ENCODE measurements at regions not wholly inside any gene's neighbourhood (a gene's known extent, or its start where the extent isn't known, plus 50 kb on each side); places are given as distances from the start of the nearest gene placed in this dataset.

GRCh38 chr17:55664287-55664686 lies 58.4 kb downstream of the TMEM100 start (continued):
- TF ChIP-seq, protein P1, sequence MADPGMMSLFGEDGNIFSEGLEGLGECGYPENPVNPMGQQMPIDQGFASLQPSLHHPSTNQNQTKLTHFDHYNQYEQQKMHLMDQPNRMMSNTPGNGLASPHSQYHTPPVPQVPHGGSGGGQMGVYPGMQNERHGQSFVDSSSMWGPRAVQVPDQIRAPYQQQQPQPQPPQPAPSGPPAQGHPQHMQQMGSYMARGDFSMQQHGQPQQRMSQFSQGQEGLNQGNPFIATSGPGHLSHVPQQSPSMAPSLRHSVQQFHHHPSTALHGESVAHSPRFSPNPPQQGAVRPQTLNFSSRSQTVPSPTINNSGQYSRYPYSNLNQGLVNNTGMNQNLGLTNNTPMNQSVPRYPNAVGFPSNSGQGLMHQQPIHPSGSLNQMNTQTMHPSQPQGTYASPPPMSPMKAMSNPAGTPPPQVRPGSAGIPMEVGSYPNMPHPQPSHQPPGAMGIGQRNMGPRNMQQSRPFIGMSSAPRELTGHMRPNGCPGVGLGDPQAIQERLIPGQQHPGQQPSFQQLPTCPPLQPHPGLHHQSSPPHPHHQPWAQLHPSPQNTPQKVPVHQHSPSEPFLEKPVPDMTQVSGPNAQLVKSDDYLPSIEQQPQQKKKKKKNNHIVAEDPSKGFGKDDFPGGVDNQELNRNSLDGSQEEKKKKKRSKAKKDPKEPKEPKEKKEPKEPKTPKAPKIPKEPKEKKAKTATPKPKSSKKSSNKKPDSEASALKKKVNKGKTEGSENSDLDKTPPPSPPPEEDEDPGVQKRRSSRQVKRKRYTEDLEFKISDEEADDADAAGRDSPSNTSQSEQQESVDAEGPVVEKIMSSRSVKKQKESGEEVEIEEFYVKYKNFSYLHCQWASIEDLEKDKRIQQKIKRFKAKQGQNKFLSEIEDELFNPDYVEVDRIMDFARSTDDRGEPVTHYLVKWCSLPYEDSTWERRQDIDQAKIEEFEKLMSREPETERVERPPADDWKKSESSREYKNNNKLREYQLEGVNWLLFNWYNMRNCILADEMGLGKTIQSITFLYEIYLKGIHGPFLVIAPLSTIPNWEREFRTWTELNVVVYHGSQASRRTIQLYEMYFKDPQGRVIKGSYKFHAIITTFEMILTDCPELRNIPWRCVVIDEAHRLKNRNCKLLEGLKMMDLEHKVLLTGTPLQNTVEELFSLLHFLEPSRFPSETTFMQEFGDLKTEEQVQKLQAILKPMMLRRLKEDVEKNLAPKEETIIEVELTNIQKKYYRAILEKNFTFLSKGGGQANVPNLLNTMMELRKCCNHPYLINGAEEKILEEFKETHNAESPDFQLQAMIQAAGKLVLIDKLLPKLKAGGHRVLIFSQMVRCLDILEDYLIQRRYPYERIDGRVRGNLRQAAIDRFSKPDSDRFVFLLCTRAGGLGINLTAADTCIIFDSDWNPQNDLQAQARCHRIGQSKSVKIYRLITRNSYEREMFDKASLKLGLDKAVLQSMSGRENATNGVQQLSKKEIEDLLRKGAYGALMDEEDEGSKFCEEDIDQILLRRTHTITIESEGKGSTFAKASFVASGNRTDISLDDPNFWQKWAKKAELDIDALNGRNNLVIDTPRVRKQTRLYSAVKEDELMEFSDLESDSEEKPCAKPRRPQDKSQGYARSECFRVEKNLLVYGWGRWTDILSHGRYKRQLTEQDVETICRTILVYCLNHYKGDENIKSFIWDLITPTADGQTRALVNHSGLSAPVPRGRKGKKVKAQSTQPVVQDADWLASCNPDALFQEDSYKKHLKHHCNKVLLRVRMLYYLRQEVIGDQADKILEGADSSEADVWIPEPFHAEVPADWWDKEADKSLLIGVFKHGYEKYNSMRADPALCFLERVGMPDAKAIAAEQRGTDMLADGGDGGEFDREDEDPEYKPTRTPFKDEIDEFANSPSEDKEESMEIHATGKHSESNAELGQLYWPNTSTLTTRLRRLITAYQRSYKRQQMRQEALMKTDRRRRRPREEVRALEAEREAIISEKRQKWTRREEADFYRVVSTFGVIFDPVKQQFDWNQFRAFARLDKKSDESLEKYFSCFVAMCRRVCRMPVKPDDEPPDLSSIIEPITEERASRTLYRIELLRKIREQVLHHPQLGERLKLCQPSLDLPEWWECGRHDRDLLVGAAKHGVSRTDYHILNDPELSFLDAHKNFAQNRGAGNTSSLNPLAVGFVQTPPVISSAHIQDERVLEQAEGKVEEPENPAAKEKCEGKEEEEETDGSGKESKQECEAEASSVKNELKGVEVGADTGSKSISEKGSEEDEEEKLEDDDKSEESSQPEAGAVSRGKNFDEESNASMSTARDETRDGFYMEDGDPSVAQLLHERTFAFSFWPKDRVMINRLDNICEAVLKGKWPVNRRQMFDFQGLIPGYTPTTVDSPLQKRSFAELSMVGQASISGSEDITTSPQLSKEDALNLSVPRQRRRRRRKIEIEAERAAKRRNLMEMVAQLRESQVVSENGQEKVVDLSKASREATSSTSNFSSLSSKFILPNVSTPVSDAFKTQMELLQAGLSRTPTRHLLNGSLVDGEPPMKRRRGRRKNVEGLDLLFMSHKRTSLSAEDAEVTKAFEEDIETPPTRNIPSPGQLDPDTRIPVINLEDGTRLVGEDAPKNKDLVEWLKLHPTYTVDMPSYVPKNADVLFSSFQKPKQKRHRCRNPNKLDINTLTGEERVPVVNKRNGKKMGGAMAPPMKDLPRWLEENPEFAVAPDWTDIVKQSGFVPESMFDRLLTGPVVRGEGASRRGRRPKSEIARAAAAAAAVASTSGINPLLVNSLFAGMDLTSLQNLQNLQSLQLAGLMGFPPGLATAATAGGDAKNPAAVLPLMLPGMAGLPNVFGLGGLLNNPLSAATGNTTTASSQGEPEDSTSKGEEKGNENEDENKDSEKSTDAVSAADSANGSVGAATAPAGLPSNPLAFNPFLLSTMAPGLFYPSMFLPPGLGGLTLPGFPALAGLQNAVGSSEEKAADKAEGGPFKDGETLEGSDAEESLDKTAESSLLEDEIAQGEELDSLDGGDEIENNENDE (IDR thresholded peaks at IDR 0.05; ENCODE audit: insufficient replicate concordance, low read length): no peak
- TF ChIP-seq PHF8 (conservative IDR thresholded peaks at IDR 0.05; ENCODE audit: low read depth, low read length): no peak
- TF ChIP-seq SP4 (IDR thresholded peaks at IDR 0.05; ENCODE audit: low read length): no peak
- TF ChIP-seq TEAD4 (IDR thresholded peaks at IDR 0.05; ENCODE audit: low read depth, low read length): no peak

Data from H1 (cell line).